ENCODE measurements at regions not wholly inside any gene's neighbourhood (a gene's known extent, or its start where the extent isn't known, plus 50 kb on each side); places are given as distances from the start of the nearest gene placed in this dataset.

DNA sequence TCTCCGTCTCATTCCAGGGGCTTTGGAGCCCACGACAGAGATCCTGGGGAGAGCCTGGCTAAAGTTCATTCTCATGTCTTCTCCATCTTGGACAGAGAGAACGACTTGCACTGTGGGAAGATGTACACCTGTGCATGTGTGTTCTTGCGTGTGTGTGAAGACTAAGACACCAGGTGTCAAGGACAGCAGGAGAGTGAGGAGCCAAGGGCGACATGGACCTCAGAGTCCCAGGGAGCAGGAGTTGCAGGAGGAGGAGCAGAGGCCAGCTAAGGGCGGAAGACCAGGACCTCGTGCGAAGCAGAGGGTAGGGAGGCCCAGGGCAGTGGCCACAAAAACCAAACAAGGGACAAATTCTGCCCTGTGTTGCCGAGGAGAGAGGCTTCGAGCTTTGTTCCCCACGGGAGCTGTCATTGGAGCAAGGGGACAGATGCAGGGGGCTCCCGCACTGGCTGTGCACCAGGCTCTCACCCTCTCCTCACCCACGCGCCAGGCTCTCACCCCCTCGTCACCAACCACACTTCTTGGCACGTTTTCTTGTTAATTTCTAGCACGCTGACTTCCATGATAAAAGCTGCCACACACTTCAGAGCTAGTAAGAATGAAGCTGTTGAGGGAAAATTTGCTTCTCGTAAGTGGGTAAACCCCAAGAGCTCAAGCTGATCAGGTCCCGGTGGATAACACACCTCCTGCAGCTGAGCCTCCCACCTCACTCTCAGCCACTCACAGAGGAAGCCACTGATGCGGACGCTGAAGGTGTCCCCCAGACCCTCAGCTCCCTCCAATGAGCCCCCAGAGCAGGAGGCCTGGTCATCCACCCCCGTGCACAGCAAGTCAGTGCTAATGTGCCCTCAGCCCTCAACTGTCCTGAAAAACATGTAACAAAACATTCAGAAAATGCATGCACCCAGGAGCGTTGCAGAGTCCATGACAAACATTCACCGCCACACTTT lies 62.6 kb downstream of the DLL1 start:
- no peak overlapping the region for H3K4me3 ChIP-seq (ENCODE audit: low read depth, low read length, poor library complexity, severe bottlenecking)
- no peak overlapping the region for H3K27ac ChIP-seq (ENCODE audit: low read depth, low read length, poor library complexity, severe bottlenecking)
- no peaks in the 10 kb centered on the region for H3K27me3 ChIP-seq (replicated peaks; ENCODE audit: insufficient read depth, low read depth, low read length, poor library complexity)
- intact Hi-C loops (cut with micrococcal nuclease; ENCODE audit: unreplicated experiment) = no loop called here
- CTCF ChIA-PET = no interaction called here
- H3K4me1 ChIP-seq (ENCODE audit: insufficient read depth, low read length, poor library complexity, severe bottlenecking) = no peaks in the 10 kb centered on the region
- no peak for DNase-seq (ENCODE audit: low spot score)
- TF ChIP-seq, protein P1, sequence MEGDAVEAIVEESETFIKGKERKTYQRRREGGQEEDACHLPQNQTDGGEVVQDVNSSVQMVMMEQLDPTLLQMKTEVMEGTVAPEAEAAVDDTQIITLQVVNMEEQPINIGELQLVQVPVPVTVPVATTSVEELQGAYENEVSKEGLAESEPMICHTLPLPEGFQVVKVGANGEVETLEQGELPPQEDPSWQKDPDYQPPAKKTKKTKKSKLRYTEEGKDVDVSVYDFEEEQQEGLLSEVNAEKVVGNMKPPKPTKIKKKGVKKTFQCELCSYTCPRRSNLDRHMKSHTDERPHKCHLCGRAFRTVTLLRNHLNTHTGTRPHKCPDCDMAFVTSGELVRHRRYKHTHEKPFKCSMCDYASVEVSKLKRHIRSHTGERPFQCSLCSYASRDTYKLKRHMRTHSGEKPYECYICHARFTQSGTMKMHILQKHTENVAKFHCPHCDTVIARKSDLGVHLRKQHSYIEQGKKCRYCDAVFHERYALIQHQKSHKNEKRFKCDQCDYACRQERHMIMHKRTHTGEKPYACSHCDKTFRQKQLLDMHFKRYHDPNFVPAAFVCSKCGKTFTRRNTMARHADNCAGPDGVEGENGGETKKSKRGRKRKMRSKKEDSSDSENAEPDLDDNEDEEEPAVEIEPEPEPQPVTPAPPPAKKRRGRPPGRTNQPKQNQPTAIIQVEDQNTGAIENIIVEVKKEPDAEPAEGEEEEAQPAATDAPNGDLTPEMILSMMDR (conservative IDR thresholded peaks at IDR 0.05; ENCODE audit: low read depth, low read length) = no peak
- TF ChIP-seq EZH2 (IDR thresholded peaks at IDR 0.05; ENCODE audit: borderline replicate concordance, low read depth, low read length, poor library complexity, severe bottlenecking) = no peak
- BruUV-seq (replicated peaks) = no TSS peak
- POLR2A ChIA-PET (ENCODE audit: low non-redundant PET) = no interaction called here
- H3K9me3 ChIP-seq (ENCODE audit: low read depth, low read length, poor library complexity, severe bottlenecking) = no peaks in the 10 kb centered on the region
- no peaks in the 10 kb centered on the region for H3K36me3 ChIP-seq (ENCODE audit: insufficient read depth, low read length, poor library complexity, severe bottlenecking)

GRCh38 chr6:170227521-170227983 lies 63.3 kb downstream of the DLL1 start:
- POLR2A ChIA-PET (ENCODE audit: low non-redundant PET) = no interaction called here

GRCh38 chr6:170226647-170227046 lies 64.2 kb downstream of the DLL1 start:
- H3K9me3 ChIP-seq (ENCODE audit: low read depth, low read length, poor library complexity, severe bottlenecking) = no peaks in the 10 kb centered on the region
- H3K27ac ChIP-seq (ENCODE audit: low read depth, low read length, poor library complexity, severe bottlenecking) = no peak overlapping the region
- no peaks in the 10 kb centered on the region for H3K27me3 ChIP-seq (replicated peaks; ENCODE audit: insufficient read depth, low read depth, low read length, poor library complexity)
- POLR2A ChIA-PET (ENCODE audit: low non-redundant PET) = no interaction called here
- H3K36me3 ChIP-seq (ENCODE audit: insufficient read depth, low read length, poor library complexity, severe bottlenecking) = no peaks in the 10 kb centered on the region
- TF ChIP-seq EZH2 (IDR thresholded peaks at IDR 0.05; ENCODE audit: borderline replicate concordance, low read depth, low read length, poor library complexity, severe bottlenecking) = no peak
- TF ChIP-seq, protein P1 (conservative IDR thresholded peaks at IDR 0.05; ENCODE audit: low read depth, low read length) = no peak
- intact Hi-C loops (cut with micrococcal nuclease; ENCODE audit: unreplicated experiment) = no loop called here
- no TSS peak for BruUV-seq (replicated peaks)
- no peak for DNase-seq (ENCODE audit: low spot score)
- CTCF ChIA-PET = no interaction called here
- H3K4me3 ChIP-seq (ENCODE audit: low read depth, low read length, poor library complexity, severe bottlenecking) = no peak overlapping the region
- H3K4me1 ChIP-seq (ENCODE audit: insufficient read depth, low read length, poor library complexity, severe bottlenecking) = no peaks in the 10 kb centered on the region

More at GRCh38 chr6:170227521-170227983, 63.3 kb downstream of the DLL1 start:
- BruUV-seq (replicated peaks) = no TSS peak
- no peak overlapping the region for H3K27ac ChIP-seq (ENCODE audit: low read depth, low read length, poor library complexity, severe bottlenecking)
- no peak overlapping the region for H3K4me3 ChIP-seq (ENCODE audit: low read depth, low read length, poor library complexity, severe bottlenecking)
- no peaks in the 10 kb centered on the region for H3K4me1 ChIP-seq (ENCODE audit: insufficient read depth, low read length, poor library complexity, severe bottlenecking)
- intact Hi-C loops (cut with micrococcal nuclease; ENCODE audit: unreplicated experiment) = no loop called here
- no peaks in the 10 kb centered on the region for H3K27me3 ChIP-seq (replicated peaks; ENCODE audit: insufficient read depth, low read depth, low read length, poor library complexity)
- no peak for TF ChIP-seq EZH2 (IDR thresholded peaks at IDR 0.05; ENCODE audit: borderline replicate concordance, low read depth, low read length, poor library complexity, severe bottlenecking)
- TF ChIP-seq, protein P1 (conservative IDR thresholded peaks at IDR 0.05; ENCODE audit: low read depth, low read length) = no peak
- H3K9me3 ChIP-seq (ENCODE audit: low read depth, low read length, poor library complexity, severe bottlenecking) = no peaks in the 10 kb centered on the region
- no peak for DNase-seq (ENCODE audit: low spot score)
- H3K36me3 ChIP-seq (ENCODE audit: insufficient read depth, low read length, poor library complexity, severe bottlenecking) = no peaks in the 10 kb centered on the region
- CTCF ChIA-PET = no interaction called here
